ENCODE measurements at regions not wholly inside any gene's neighbourhood (a gene's known extent, or its start where the extent isn't known, plus 50 kb on each side); places are given as distances from the start of the nearest gene placed in this dataset.
"Not testable (repeated sequence)": the region's sequence is repeated elsewhere in the genome, so short reads cannot be mapped to it uniquely, and the experiment has no call there.

DNA sequence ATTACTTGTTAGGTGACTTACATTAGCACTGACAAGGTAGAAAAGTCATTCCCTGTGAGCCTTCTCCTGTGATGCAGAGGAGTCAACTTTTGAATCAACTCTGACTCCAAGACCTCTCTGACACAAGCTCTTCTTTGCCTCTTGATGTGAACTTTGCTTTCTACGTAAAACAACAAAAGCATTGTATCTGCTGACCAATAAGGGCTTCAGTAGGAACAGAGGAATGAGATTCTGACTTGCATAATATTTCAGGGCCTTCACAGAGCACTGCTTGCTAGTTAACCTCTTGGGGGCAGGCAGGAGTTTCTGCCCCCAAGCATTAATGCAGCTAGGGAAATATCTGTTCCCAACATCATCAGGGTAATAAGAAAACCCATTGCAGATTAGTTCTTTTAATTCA is 791.5 kb downstream of the BCL11A start:
- DNase-seq: no peak

DNA sequence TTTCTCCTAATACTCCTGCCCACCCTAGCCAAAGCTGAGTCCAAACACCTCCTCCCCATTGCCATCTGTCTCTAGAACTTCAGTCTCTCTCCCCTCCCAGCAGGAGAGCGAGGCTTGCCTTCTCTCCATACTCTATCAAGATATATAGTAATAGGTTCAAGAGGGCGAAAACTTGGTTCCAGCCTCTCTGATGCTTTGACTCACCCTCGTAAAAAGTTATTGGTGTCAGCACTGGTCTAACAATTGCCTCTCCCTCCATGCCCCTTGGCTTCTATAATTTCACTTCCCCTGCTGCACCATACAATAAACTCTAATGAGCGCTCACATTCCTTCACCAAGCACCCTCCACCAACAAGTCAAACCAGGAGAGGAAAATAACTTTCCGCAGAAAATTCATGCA is 797.3 kb downstream of the BCL11A start:
- DNase-seq: no peak

DNA sequence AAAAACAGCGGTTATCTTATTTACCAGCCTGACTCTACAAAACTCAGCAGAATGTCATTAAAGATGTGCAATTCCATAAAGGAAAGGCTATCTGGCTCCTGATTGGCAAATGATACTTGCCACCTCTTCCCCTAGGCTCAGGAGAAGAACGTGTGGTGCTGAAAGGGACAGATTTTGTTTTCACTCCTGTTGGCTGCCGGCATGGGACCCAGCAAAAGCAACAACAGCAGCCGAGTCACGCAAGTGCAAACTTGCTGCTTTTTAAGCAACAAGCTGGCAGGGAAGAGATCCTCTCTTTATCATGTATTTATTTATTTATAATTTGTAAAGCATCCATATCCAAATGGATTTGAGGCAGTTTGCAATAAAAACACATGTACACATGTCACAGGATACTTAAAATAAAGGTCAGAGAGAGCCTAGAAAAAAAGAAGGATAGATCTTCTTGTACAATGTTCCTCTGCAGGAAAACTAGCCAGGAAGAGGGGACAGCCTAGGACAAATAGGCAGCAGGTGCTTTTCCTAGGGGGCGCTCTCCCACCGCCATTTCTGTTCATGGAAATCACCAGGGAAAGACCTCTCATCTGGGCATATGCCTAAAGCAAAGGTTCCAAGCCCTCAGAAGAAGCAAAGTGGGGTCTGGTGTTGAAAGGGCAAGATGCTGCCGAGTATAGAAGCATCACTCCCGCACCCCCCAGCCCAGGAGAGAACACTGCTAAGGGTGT is 799.3 kb downstream of the BCL11A start:
- no peak for DNase-seq

DNA sequence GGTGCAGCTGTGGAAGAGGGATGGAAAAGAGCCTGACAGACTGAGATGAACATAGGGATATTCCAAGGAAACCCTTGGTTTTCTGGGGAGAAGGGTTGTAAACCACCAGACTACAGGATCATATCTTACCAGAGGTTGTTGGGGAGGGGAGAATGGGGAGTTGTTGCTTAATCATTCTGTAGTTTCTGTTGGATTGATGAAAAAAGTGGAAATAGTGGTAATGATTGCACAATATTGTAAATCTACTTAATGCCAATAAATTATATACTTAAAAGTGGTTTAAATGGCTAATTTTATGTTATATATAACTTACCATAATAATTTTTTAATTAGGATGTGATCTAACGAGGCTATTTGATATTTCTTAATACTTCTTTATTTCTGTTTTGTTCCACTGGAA is 800.9 kb downstream of the BCL11A start:
- no peak for DNase-seq

DNA sequence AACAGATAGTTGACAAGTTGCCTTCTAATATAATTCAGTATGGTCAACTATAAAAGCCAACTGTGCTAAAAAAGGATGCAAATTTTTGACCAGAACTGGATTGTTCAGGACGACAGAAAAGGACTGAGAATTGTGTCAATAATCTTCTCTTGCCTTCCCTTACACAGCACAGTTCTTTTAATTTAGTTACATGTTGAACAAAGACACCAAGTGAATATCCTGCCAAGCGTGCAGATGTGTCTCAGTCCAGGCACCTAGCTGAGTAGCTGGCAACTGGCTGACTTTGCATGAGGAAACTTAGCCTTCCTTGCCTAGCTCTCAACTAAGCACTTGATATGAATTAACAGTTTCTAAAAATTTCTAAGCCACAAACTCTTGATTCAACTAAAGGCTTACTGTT is 801.4 kb downstream of the BCL11A start:
- no peak for DNase-seq

DNA sequence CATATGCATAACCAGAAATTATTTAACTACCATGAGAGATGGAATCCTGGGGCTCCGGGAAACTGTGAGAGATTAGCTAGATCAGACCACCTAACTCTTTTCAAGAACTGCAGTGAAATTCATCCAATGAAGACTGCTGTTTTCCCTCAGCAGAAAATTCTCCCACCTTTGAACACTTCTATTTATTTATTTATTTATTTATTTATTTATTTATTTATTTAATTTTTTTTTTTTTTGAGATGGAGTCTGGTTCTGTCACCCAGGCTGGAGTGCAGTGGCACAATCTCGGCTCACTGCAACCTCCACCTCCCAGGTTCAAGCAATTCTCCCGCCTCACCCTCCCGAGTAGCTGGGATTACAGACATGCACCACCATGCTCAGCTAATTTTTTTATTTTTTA is 802.2 kb downstream of the BCL11A start:
- not testable (repeated sequence) for DNase-seq

DNA sequence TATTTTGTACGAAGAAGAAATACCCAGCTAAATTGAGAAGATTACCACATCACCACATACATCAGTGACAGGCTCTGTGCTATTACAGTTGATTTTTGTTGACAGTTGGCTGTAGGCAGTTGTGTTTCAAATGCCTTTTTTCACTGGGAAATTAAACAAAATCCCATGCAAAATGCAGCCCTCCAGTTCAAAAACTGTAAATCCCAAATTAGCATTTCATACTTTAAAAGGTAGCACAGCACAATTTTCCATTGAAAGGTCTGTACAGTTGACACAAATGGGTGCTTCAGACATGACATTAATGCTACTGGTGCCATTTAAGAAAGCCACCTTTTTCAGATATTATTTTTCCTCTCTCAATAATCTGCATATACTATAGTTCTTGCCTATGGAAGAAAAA is 807.2 kb downstream of the BCL11A start:
- no peak for DNase-seq

DNA sequence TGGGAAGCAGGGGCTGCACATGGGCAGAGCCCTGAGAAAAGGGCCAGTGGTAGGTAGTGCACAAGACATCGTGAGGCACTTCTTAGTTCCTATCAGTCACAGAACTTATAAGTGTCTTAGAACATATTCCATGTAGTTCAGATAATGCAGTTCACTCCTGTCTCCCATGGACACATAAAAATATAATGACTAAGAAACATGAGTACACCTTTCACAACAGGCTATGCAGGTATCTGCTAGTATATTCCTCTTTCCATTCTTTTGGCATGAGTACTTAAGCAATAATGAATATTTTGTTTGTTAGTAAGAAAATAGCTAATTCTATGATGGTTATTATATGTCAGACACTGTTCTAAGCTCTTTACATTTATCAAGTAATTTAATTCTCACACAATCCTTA is 808.4 kb downstream of the BCL11A start:
- DNase-seq: no peak

DNA sequence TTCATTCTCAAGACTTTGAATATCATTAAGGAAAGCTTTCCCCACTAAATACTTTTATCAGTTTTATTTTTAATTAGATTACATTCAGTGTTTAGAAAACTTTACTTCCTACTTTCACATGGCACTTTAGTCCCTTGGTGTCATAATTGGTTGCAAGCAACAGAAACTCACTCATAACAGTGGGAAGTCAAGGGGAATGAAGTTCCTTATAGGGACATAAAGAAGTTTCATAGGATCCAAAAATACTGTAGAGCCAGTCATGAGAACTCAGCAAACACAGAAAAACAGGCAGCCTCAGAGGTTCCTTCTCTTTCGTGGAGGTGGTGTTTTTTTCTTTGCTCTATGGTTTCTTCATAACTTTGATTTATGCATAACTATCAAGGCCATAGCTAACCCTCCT is 809.0 kb downstream of the BCL11A start:
- no peak for DNase-seq

DNA sequence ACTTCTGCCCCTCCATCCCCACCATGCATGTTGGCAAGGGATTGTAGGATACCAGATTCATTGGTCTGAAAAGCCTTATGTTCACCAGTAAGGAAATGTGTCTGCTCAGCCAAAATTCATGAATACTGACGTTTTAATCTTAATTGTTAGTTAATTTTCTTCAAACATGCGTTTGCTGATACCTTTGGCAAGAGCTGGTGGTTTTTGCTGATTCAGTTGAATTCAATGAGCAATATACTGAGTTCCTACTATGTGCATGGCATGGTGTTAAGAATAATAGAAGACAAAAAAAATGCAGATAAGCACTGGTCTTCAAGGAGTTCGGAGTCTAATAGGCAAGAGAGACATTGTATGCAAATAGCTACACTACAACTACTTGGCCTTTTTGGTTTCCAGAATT is 811.6 kb downstream of the BCL11A start:
- no peak for DNase-seq

DNA sequence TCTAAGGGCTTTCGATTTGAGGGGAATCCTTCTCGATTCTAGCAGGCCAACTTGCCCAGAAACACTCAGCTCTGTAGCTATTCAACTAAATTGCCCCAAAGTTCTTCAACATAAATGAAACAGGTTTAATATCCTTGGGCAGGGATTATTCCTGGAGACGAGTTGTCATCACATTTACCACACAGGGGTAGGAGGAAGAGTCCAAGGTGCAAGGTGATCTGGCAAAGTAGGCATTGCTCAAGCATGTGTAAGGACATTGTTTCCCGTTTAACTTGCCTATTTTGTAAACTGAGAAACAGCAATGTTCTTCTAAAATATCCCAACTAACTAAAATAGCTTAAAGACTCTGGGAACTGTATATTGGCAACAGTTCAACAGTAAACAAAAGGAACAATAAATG is 814.3 kb downstream of the BCL11A start:
- no peak for DNase-seq

DNA sequence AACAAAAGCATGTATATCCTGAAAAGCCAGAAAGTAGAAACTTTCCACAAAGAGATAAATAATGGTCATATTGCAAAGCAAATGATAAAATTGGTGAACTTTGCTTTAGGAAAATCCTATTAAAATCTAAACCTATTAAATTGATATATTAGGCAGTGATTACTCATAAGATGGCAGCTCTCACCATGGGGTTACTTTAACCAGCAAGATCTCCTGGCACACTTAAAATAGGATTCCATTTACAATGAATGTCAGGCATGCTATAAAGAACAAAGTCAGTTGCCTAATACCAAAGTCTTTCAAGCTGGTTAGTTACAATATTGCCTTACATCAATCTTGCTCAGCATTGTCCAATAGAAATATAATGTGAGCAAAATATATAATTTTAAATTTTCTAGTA is 816.2 kb downstream of the BCL11A start:
- DNase-seq: no peak

DNA sequence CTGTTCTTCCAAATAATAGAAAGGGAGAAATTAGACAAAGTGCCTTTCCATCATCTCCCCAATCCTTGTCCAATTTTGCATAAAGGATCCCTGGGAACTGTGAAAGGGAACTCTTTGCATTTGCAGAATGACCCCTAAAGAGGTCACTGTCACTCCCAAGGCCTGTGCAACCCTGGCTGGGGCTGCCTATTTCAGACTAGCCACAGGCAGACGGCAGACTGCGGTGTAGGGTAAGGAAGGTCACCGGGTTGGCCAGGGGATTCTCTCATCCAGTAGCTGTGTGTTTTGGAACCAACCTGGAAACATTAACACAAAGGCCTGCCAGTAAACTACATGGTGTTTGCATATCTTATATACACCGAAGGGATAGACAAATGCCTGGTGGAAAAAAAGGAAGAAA is 818.7 kb downstream of the BCL11A start:
- DNase-seq: no peak

DNA sequence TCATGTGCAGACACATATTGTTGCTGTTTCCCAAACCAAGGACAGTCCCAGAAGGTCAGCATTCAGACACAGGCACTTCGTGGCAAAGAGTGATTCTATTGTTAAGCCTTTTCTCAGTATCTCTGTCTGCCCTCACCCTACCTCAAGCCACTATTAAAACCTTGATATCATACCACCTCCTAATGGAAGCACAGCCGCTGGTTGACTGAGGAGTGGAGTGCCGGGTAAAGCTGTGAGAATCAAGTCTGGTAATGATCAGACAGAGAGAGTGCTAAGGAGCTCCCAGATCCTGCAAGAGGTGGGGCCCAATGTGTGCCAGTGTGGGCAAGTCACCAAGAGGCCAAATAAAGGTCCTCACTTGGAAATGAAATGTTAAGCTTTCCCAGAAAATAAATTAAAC is 819.5 kb downstream of the BCL11A start:
- DNase-seq: no peak

DNA sequence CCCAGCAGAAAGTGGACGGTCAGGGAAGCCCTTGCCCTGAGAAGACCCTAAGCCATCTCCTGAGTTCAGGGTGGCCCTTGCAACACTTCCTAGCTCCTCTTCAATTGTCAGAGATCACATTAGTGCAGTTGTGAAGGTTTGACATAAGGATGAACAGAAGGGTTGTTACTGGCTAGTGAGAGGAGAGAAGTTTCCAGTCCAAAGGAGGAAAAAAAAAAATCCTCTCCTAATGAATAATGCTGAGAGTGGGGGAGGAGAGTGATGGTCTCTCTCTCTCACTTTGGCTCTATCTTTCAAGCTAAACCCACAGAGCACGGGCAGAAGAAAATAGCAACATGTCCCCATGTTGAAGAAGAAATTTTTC is 819.9 kb downstream of the BCL11A start:
- DNase-seq: no peak

DNA sequence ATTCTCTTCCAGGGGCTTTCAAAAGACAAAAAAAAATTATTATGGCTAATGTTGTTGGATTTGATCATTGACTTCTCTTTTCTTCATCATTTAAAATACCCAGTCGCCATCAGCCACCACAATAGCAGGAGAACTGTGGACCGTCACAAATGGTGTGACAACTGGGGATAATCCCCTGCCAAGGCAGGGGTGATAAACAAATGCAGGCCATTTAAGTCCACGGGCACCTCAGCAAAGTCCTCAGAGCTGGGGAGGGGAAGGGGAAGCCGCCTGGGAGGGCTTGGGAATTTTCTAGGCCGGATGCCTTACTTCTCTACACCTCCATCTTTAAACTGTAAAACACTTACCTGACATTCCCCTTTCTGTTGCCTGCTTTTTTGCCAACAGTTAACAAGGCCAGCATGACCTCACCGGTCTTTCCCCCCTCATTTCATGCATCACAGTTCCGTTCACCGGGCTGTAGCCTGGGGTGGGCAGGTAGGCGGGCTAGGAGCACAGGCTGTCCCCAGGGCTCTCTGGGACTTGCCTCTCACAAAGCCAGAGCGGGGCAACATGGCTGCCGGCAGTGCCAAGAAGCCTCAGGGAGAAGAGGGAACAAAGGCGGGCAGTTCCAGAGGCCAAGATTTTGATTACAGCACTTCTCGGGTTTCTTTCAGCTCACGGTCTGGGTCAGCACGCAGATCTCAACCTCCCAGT is 820.4 kb downstream of the BCL11A start:
- no peak for DNase-seq

DNA sequence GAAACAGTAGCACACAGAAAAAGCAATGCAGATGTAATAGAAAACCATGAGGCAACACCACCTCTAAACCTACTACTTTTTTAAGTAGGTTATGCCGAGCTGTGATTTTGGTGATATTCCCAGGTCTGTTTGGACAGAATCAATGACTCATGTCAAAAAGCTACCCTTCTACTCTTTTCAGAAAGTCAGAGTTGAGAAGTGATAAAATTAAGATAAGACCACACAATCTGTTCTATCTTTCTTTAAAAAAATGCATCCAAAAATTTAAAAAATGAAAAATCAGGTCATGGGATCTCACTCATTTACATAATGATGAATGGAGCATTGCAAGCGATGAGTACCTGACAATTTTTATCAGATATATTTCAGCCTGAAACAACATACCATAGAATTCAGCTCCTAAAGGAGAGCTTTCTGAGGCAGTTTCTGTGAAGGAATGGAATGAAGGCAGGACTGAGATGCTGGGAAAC is 826.3 kb downstream of the BCL11A start:
- no peak for DNase-seq

DNA sequence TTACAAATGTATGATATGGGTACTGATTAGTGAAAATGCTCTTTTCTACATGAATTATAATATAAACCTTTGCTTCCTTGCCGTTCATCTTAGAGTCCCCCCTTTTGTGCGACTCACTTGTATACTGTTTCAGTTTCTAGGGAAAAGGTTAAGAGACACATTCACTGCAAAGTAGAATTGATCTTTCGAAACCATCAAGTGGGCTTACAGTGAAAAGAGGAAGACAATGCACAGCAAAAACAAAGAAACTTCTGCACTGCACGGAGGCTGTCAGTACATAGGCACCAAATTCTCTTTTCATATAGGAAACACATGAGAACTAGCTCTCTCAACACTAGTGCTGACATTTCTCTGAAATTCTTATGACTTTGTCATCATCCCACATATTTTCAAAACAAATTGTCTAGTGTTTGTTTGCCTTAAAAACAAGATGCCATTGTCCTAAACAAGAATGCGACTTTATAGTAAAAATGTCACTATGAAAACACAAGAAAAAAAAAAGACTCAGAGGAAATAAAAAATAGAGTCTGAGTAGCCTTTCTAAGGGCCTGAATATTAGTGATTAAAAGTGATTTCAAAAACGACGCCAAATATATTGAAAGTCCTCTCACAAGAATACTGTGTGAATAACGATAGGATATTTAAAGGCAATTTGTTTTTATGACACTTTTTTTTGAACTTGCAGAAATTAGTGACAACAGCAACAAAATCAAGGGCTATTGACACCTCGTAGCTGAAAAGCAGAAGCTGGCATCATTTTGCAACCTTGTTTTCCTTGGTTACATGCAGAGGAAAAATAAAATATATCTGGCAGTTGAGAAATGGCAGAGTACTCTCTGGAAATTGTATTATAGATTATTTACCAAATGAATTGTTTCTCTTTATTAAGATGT is 827.0 kb downstream of the BCL11A start:
- no peak for DNase-seq

DNA sequence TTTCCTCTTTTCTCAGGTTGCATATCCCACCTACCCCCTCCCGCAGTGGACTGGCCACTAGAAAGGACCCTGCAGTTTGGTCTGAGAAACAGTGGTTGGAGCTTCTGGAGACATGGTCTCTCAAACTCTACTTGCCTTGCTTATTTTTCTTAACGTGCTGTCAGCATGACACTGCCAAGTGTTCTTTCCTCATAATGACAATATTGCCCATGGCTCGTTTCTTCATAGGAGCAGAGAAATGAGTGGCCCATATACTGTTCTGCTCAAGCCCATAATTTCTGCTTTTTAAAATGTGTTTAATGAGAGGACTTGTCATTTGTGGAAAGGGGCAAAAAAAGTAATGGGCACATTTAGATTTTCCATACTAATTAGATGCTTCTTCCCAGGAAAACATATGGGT is 828.7 kb downstream of the BCL11A start:
- no peak for DNase-seq

DNA sequence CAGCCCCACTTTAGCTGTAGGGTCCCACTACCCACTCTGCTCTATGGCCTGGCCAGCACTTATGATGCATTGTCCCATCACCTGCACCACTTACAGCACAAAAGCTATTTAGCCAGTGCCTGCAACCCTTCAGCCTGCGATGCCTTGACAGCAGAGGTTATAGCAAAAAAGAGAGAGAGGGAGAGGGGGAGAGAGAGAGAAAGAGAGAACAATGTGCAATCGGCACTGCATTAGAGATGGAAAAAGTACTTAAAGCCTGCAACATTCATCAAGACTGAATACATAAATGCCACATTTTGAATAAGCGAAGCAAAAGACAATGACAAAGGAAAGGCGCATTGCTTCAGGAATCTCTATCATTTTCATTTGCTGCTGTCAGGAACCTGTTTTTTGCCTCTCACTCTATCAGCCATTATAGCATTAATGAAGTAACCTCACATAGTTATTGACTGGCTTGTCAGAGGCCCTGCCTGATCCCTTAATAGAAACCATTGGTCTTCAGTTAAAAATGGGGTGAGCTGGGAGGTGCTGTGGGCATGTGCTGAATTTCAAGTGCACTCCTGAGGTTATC is 833.1 kb downstream of the BCL11A start:
- no peak for DNase-seq

DNA sequence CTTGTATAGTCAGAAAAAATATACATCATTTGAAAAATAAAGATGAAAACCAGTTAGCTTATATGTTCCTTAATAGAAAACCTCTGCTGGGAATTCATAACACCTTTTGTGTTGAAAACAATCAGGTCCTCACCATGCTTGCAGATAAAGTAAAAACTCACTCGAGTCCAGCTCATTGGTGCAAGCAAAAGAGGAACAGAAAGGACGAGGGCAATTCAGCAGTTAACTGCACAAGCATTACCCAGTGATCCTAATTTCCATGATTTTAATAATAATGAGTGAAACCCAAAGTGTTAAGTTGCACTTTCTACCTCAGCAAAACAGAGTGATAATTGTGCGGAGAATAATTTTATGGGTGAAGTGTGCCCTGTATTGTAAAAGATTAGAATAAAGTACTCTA is 839.9 kb downstream of the BCL11A start:
- DNase-seq: no peak

DNA sequence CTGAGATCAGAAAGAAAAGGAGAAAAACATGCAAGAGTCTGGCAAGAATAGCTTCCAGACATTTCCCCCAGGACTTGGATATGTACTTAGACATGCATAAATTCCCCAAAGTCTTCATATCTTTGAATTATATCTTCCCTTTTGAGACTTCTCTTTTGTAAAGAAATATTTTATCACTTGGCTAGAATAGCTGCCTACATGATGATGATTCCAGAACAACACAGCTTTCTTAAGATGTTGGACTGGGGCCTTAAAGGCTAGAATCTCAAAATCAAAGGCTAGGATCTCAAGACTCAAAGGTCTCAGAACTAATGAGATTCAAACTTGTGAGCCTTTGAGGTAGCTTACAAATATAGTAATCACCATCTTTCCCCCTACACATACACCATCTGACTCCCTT is 842.3 kb downstream of the BCL11A start:
- DNase-seq: no peak

DNA sequence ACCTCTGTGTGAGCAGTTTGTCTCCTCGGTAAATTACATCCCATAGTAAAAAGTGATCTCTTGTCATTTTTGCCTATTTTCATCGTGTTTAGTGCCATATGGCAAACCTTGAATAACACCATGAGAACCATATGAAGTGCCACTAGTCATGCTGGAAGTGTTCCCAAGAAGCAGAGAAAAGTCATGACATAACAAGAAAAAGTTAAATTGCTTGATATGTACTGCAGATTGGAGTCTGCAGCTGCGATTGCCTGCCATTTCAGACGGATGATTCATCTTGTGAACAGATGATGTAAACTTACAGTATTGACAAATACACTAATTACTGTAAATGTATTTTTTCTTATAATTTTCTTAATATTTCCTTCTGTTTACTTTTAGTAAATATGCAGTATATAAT is 846.7 kb downstream of the BCL11A start:
- no peak for DNase-seq

Measured in CD4-positive, alpha-beta T cell treated with Interleukin-17A for 4 hours (primary cell).